ENCODE measurements at regions not wholly inside any gene's neighbourhood (a gene's known extent, or its start where the extent isn't known, plus 50 kb on each side); places are given as distances from the start of the nearest gene placed in this dataset.

DNA sequence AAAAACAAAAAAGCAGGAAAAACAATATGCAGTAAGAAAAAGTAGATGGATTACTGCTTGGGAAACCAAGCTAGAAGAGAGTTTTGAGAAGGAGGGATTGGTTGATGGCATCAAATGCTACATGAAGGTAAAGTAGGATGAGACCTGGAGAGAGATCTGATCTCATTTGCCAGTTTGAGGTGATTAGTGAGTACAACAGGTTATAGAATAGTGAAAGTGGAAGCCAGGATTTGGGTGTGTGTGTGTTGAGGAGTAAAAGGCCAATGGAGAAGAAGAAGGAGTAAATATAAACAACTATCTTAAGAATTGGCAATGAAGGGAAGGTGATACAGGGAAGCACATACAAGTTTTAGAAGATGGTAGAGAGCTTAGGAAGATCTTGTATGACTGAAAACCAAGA is 76.7 kb downstream of the DISP1 start:
- in situ Hi-C loops (cut with MboI): no loop called here
- no peak for DNase-seq
- H3K79me2 ChIP-seq (ENCODE audit: insufficient read depth): no peaks in the 10 kb centered on the region
- H3K9me3 ChIP-seq (ENCODE audit: low read depth): no peaks in the 10 kb centered on the region
- H2AFZ ChIP-seq: peak overlapping the region; percentile 36; the same call in 1 of the 2 replicates
- H4K20me1 ChIP-seq (ENCODE audit: insufficient read depth): no peaks in the 10 kb centered on the region
- peak overlapping the region; percentile 55 for H3K27ac ChIP-seq
- TF ChIP-seq EZH2phosphoT487 (IDR thresholded peaks at IDR 0.05; ENCODE audit: insufficient read depth, low read depth) (no peak), EZH2 (IDR thresholded peaks at IDR 0.05; ENCODE audit: insufficient read depth, poor library complexity, severe bottlenecking) (no peak)
- peaks cover 20% of the 10 kb centered on the region for H3K4me1 ChIP-seq (ENCODE audit: insufficient read depth)
- H3K9ac ChIP-seq: peak overlapping the region; percentile 17; the same call in 1 of the 2 replicates
- no peaks in the 10 kb centered on the region for H3K27me3 ChIP-seq (replicated peaks; ENCODE audit: insufficient read depth)
- no peaks in the 10 kb centered on the region for H3K9me2 ChIP-seq (ENCODE audit: insufficient read depth)
- H3K4me2 ChIP-seq (ENCODE audit: unreplicated experiment): no peak overlapping the region
- H3K4me3 ChIP-seq: no peak overlapping the region
- H3F3A ChIP-seq (ENCODE audit: insufficient read depth): no peaks in the 10 kb centered on the region
- H3K36me3 ChIP-seq (ENCODE audit: low read depth): no peaks in the 10 kb centered on the region

- Histone ChIP-seq H3K27ac (peak overlapping the region; percentile 55), H3K9me3 (ENCODE audit: low read depth) (no peaks in the 10 kb centered on the region), H3K79me2 (ENCODE audit: insufficient read depth) (no peaks in the 10 kb centered on the region), H3K4me2 (ENCODE audit: unreplicated experiment) (no peak overlapping the region), H4K20me1 (ENCODE audit: insufficient read depth) (no peaks in the 10 kb centered on the region), H2AFZ (peak overlapping the region; percentile 36; the same call in 1 of the 2 replicates), H3F3A (ENCODE audit: insufficient read depth) (no peaks in the 10 kb centered on the region), H3K4me1 (ENCODE audit: insufficient read depth) (peaks cover 27% of the 10 kb centered on the region), H3K4me3 (no peak overlapping the region), H3K9me2 (ENCODE audit: insufficient read depth) (no peaks in the 10 kb centered on the region), H3K36me3 (ENCODE audit: low read depth) (no peaks in the 10 kb centered on the region), H3K9ac (peak overlapping the region; percentile 17; the same call in 1 of the 2 replicates), H3K27me3 (replicated peaks; ENCODE audit: insufficient read depth) (no peaks in the 10 kb centered on the region)
- TF ChIP-seq EZH2phosphoT487 (IDR thresholded peaks at IDR 0.05; ENCODE audit: insufficient read depth, low read depth) (no peak), EZH2 (IDR thresholded peaks at IDR 0.05; ENCODE audit: insufficient read depth, poor library complexity, severe bottlenecking) (no peak)
- DNase-seq: peak; percentile 74
- 37 to 48% methylated on average over 8 of the region's 8 CpGs for WGBS, 2 experiments (ENCODE audit: low coverage in 1 of 2, low lambda C conversion rate in 2 of 2, missing lambda C conversion rate in 2 of 2)
- in situ Hi-C loops (cut with MboI): no loop called here
Observed at GRCh38 chr1:222892137-222892769, 77.4 kb downstream of the DISP1 start.

DNA sequence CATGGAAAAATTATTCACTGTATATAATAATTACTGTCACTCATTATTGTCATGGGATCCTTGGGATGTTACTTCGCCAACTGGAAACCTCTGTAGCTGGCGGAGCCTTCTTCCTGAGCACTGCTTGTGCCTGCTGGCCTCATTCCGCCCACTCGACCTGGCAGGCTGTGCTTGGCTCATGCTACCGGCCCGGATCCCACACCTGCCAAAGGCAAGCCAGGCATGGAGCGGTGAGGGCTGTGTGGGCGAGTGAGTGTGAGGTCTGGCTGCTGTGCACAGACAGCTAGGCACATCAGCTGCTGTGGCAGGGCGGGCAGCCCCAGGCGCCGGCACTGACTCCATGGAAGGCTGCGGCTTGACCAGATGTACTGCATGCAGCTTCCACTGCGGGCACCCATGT is 78.4 kb downstream of the DISP1 start:
- H3K9me3 ChIP-seq (ENCODE audit: low read depth): no peaks in the 10 kb centered on the region
- WGBS, 2 experiments (ENCODE audit: low coverage in 1 of 2, low lambda C conversion rate in 2 of 2, missing lambda C conversion rate in 2 of 2): 86 to 90% methylated on average over 13 of the region's 13 CpGs
- H3K9me2 ChIP-seq (ENCODE audit: insufficient read depth): no peaks in the 10 kb centered on the region
- TF ChIP-seq EZH2phosphoT487 (IDR thresholded peaks at IDR 0.05; ENCODE audit: insufficient read depth, low read depth): no peak
- no peak for TF ChIP-seq EZH2 (IDR thresholded peaks at IDR 0.05; ENCODE audit: insufficient read depth, poor library complexity, severe bottlenecking)
- in situ Hi-C loops (cut with MboI): no loop called here
- no peaks in the 10 kb centered on the region for H3F3A ChIP-seq (ENCODE audit: insufficient read depth)
- H2AFZ ChIP-seq: no peak overlapping the region
- H3K9ac ChIP-seq: no peak overlapping the region
- H3K27ac ChIP-seq: no peak overlapping the region
- no peak overlapping the region for H3K4me3 ChIP-seq
- H4K20me1 ChIP-seq (ENCODE audit: insufficient read depth): no peaks in the 10 kb centered on the region
- no peak overlapping the region for H3K4me2 ChIP-seq (ENCODE audit: unreplicated experiment)
- H3K79me2 ChIP-seq (ENCODE audit: insufficient read depth): no peaks in the 10 kb centered on the region
- peaks cover 31% of the 10 kb centered on the region for H3K4me1 ChIP-seq (ENCODE audit: insufficient read depth)
- H3K27me3 ChIP-seq (replicated peaks; ENCODE audit: insufficient read depth): no peaks in the 10 kb centered on the region
- no peak for DNase-seq
- H3K36me3 ChIP-seq (ENCODE audit: low read depth): no peaks in the 10 kb centered on the region

- Histone ChIP-seq H3K9me2 (ENCODE audit: insufficient read depth) (no peaks in the 10 kb centered on the region), H3K27me3 (replicated peaks; ENCODE audit: insufficient read depth) (no peaks in the 10 kb centered on the region), H3K4me3 (no peak overlapping the region), H3F3A (ENCODE audit: insufficient read depth) (no peaks in the 10 kb centered on the region), H3K79me2 (ENCODE audit: insufficient read depth) (no peaks in the 10 kb centered on the region), H3K9ac (no peak overlapping the region), H3K36me3 (ENCODE audit: low read depth) (no peaks in the 10 kb centered on the region), H3K4me2 (ENCODE audit: unreplicated experiment) (no peak overlapping the region), H3K4me1 (ENCODE audit: insufficient read depth) (peaks cover 30% of the 10 kb centered on the region), H4K20me1 (ENCODE audit: insufficient read depth) (no peaks in the 10 kb centered on the region), H3K27ac (no peak overlapping the region), H2AFZ (no peak overlapping the region), H3K9me3 (ENCODE audit: low read depth) (no peaks in the 10 kb centered on the region)
- DNase-seq: no peak
- TF ChIP-seq EZH2 (IDR thresholded peaks at IDR 0.05; ENCODE audit: insufficient read depth, poor library complexity, severe bottlenecking) (no peak), EZH2phosphoT487 (IDR thresholded peaks at IDR 0.05; ENCODE audit: insufficient read depth, low read depth) (no peak)
- WGBS, 2 experiments (ENCODE audit: low coverage in 1 of 2, low lambda C conversion rate in 2 of 2, missing lambda C conversion rate in 2 of 2): 89 to 91% methylated on average over 11 of the region's 11 CpGs
- in situ Hi-C loops (cut with MboI): no loop called here
Observed at GRCh38 chr1:222894331-222894730, 79.5 kb downstream of the DISP1 start.
